NCI-H526 (cell line): ENCODE measurements at regions not wholly inside any gene's neighbourhood (a gene's known extent, or its start where the extent isn't known, plus 50 kb on each side); places are given as distances from the start of the nearest gene placed in this dataset.
"Not testable (repeated sequence)": the region's sequence is repeated elsewhere in the genome, so short reads cannot be mapped to it uniquely, and the experiment has no call there.

Source experiments
- DNase-seq, 2 experiments: peaks; one replicate each; lab custom pipeline; 2025; lab: John Stamatoyannopoulos, UW

DNA sequence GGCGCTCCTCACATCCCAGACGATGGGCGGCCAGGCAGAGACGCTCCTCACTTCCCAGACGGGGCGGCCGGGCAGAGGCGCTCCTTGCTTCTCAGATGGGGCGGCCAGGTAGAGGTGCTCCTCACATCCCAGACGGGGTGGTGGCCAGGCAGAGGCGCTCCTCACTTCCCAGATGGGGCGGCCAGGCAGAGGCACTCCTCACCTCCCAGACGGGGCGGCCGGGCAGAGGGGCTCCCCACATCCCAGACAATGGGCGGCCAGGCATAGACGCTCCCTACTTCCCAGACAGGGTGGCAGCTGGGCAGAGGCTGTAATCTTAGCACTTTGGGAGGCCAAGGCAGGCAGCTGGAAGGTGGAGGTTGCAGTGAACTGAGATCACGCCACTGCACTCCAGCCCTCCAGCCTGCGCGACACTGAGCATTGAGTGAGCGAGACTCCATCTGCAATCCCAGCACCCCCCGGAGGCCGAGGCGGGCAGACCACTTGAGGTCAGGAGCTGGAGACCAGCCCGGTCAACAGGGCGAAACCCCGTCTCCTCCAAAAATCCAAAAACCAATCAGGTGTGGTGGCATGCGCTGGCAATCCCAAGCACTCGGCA, 833.7 kb upstream of the RAG2 start:
- not testable (repeated sequence) for DNase-seq

DNA sequence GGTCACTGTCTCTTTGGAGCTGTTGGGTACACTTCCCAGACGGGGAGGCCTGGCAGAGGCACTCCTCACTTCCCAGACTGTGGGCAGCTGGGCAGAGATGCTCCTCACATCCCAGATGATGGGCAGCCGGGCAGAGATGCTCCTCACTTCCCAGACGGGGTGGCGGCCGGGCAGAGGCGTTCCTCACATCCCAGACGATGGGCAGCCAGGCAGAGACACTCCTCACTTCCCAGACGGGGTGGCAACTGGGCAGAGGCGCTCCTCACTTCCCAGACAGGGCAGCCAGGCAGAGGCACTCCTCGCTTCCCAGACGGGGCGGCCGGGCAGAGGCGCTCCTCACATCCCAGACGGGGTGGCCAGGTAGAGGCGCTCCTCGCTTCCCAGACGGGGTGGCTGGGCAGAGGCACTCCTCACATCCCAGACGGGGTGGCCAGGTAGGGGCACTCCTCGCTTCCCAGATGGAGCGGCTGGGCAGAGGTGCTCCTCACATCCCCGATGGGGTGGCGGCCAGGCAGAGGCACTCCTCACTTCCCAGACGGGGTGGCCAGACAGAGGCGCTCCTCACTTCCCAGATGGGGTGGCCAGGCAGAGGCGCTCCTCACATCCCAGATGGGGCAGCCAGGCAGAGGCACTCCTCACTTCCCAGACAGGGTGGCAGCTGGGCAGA, 833.1 kb upstream of the RAG2 start:
- not testable (repeated sequence) for DNase-seq

DNA sequence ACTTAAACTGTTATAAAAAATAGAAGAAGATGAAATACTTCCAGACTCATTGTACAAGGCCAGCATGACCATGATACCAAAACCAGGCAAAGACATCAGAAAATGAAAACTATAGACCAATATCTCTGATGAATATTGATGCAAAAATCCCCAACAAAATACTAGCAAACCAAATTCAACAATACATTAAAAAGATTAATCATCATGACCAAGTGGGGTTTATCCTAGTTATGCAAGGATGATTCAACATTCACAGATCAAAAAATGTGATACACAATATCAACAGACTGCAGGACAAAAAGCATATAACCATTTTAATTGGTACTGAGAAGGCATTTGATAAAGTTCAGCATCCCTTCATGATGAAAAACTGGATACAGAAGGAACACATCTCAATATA, 824.5 kb upstream of the RAG2 start:
- DNase-seq, result no peak

DNA sequence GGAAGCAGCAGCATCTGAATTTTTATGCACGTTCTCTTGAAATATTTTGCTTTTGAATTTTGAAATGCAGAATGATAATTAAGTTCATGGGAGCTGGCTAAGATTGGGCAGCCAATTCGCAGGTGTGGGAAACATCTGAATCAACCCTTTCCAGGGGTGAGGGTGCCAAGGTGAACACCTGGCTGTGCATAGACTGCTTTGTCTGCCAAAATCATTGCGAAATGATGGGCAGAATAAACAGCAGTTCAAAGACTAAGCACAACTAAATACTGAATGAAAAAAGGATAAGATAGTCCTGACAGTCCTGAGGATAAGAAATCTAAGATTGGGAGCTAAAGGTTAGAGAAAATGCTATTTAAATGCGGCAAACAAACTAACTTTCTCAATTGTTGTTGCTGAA, 813.3 kb upstream of the RAG2 start:
- no peak for DNase-seq

DNA sequence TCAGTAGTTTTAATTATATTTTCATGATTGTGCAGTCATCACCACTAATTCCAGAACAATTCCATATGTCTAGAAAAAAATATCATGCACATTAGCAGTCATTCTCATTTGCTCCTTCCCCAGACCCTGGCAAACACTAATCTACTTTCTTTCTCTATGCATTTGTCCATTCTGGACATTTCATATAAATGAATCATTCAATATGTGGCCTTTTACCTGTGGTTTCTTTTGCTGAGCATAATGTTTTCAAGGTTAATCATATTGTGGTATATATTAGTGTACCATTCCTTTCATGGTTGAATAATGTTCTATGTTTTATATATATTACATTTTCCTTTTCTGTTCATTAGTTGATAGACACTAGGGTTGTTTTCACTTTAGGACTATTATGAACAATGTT, 811.1 kb upstream of the RAG2 start:
- no peak for DNase-seq

DNA sequence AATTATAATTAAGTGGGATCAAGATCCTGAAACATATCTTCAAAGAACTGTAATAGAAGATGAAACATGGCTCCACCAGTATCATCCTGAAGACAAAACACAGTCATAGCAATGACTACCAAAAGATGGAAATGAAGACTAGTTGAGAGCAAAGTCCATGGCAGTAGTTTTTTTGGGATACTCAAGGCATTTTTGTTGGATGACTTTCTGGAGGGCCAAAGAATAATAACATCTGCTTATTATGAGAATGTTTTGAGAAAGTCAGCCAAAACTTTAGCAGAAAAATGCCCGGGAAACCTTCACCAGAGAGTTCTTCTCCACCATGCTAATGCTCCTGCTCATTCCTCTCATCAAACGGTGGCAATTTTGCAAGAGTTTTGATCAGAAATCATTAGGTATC, 809.4 kb upstream of the RAG2 start:
- no peak for DNase-seq

DNA sequence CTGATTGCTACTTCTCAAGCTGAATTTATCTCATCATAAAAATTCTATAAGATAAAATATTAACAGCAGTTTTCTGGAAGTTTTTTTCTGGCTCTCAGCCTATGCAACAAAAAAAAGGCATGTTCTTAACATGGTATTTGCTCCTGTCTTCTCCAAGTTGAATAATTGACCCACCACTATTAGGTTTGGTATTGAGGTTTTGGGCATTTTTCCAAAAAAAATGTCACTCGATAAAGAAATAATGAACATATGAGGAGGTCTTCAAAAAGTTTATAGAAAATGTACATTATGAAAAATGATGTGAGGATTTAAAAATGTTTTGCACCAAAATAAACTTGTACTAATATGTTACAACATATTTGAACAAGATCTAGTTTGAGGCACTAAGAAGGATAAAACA, 808.6 kb upstream of the RAG2 start:
- DNase-seq, result no peak

DNA sequence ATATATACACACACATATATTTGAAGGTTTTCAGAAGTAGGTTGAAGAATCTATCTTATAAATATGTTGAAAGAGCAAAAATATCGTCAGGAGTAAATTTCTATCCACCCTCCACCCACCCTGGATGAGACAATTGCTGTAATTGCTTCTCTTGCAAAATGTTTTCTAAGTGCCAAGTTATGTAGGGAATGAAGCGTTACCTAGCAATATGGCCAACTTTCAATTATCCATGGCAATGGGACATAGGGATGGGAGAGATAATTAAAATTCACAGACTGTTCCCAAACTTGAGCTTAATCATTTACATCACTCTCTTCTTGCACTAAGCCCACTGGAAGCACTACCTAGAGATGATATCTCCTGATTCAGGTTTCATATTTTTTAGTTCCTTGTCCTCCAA, 806.2 kb upstream of the RAG2 start:
- DNase-seq, result no peak

DNA sequence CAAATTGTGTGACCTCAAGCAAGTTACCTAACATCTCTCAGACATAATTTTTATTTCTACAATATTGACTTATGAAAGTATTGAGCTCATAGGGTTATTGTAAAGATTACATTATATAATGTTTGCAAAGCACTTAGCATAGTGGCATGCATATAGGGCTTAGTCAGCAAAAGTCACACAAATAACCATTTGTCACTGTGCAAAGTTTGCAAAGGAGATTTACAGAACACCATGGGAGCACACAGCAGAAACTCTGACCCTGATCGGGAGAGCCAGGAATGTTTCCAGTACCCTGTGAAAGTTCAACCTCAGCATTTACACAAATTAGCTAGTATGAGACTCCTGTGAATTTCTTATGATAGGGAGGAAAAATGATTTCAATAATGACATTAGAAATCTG, 804.6 kb upstream of the RAG2 start:
- no peak for DNase-seq

DNA sequence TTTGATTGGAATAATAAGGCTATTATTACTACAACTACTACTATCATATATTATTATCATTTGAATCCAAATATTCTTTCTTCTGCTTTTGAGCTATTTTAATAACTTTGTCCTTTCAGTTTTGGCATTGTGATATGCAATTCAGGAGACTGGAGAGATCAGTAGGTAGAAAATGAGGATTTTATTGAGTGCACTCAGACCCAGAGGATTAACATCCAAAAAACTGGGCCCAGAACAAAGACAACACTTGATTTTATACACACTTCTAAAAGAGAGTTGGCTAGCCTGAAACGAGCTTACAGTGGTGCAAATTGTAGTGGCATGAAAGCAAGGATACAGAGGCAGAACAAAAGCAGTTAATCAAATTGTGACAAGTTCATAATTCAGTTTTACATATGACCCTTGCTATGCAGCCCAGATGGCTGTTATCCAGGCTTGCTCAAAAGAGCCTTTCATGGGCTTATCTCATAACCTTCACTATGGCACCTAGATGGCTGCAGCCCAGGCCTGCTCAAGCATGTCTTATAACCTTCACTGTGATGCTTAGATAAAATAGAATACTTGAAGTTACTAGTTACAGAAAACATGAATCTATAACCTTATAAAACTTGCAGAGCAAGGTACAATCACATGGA, 796.3 kb upstream of the RAG2 start:
- DNase-seq, result no peak

DNA sequence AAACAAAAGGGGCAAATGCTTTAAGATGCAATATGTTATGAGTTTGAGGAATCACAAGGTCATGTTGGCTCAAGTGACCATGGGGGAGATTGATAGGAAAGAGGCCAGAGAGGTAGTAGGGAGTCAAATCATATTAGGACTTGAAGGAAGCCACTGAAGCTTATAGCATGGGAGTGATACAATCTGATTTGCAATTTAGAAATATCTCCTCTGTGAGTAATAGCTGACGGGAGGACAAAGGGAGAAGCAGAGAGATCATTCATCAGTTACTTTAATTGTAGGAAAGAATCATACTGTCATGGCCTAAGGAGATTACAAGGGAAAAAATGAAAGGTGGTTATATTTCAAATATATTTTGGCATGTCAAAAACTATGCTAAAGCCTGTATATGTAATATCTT, 793.6 kb upstream of the RAG2 start:
- DNase-seq, result no peak

DNA sequence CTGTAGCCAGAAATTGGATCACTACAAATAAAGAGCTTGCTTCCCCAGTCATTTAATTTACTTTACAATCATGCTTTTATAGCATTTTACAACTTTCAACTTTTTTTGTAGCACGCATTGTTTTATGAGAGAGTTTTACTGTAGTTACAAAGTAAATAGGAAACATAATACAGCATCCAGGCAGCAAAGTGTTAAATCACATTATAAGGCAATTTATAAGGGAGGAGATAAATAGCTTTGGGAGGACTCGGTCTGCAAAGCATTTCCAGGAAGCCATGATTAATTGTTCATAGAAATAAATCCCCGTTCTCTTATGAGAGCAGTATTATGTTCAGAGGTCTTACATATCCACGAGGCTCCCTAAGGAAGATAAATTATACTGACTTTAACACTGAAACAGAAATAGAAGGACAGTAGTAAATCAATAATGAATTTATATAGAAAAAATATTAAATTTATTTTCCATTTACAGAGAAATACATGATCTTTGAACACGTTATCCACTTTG, 792.6 kb upstream of the RAG2 start:
- DNase-seq, result no peak

DNA sequence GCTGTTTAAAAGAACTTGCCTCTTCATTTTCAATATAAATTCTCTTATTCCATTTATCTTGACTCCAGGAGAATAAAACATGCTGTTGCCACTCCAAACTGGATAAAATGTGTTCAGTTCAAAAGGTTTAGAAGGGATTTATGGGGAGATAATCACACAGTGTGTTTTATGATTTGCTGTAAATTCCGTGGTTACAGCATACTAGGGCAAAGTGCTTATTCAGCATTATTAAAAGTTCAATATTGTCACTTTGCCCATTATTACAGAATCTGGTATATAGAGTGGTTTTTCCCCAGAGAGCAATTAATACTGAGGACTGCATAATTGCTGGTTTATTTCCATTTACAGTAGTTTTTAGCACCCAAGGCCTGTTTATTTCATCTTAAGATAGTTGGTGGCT, 780.9 kb upstream of the RAG2 start:
- DNase-seq, result no peak

DNA sequence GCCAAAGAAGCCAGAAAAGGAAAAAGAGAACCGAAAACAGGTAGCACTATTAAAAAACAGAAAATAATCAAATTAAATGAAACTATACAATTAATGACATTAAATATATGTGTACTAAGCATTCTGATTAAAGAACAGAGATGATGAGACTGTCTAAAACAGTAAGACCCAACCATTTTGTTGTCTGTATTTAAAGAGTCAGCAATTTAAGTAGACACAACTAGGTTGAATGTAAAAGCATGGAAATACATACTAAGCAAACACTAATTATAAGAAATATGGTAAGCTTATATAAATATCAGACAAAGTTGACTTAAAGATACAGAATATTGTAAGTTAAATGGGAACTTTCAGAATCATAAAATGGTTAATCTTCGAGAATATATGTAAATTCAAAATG, 774.6 kb upstream of the RAG2 start:
- DNase-seq, result no peak

DNA sequence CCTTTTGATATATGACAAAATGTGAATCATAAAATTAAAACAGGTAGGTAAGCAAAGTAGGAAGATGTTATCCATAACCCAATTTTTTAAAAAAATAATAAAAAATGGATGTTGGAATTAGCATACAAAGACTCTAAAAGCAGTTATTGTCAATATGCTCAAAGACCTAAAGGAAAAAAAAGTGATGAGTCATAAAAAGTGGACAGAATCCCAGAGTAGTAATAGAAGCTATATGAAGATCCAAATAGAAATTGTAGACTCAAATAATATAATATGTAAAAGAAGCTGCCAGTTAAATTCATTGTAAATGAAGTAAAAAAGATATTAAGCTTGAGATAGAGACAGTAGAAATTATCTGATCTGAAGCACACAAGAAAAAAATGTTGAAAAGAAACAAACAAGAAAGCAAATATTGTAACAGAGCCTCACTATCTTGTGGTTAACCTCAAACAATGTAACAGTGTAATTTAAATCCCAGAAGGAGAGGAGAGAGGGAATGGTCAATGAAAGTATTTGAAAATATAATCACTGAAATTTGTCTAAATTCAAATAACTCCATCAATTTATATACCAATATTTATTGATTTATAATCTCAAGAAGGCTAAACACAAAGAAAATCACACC, 773.4 kb upstream of the RAG2 start:
- DNase-seq, result no peak

DNA sequence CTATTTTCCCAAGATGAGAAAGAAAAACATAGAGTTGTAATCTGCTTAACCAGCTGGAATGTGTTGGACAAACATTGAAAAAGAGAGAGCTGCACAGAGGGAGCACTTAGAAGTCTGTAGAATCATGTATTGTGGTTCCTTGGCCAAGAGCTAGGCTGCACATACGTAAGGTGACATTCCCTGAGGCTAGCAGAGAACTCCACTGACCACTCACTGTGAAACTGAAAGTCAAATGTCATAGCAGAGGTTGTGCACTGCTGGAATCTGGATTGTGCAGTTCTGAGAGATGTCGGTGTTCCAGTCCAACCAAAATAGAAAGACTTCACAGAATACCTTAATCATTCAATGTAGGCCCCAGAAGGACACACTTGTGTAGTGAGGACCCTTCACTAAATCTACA, 772.8 kb upstream of the RAG2 start:
- no peak for DNase-seq

DNA sequence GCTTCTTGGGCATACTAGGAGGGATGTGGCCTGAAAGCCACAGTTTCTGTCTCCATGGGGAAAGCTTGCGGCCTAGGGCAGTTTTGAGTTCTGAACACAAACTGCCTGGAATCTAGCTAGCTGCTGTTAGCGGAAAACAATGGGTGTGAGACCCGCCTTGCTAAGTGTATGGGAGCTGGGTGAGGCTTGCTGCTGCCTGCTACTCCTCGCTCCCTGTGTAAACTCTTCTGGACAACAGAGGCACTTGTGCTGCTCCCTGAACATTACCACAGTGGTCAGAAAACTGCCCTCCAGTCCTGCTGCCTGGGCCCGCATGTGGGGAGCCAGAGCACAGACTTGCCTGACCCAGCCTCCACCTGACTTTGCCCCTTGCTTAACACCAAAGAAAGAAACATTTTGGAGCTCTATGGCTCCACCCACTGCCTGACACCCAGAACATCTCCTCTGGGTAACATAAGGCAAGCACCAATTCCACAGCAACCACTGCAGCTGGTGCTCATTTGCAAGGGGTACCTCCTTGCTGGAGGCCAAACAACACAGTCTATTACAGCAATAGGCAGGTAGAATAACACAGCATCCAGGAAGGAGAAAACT, 766.3 kb upstream of the RAG2 start:
- DNase-seq, result peak in 1 of 2 experiments; percentile 2

DNA sequence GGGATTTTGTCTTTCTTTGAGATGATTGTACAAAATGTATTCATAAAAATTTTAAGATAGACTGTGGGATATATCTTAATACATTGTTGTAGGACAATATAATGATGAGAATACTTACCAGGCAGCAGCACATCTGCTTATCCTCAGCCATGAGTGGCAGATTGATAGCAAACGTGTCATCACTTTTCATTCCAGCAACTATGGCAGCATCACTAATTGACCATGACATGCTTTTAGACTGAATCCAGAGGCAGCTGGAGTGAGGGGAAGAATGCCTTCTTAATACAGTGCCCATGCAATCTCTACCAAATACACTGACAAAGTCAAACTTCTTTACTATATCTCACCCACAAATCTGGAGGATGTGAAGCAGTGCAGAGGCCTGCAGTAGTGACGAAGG, 755.2 kb upstream of the RAG2 start:
- no peak for DNase-seq

DNA sequence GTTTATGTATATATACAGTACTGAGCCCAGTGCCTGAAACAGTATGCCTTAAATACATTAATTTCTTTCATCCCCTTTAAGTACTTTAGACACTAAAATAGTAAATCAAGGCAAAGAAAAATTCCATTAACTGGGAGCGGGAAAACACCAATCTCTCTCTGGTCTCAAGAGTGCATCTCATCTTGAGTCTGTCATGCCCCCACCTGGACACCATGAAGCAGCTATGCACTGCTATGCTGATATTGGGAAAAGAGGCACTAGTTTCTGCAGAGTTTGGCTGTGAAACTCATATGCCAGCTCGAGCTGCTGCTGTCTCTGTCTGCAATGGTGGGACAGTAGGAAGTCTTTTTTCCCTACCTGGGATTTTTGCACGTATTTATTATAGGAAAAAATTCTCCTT, 754.4 kb upstream of the RAG2 start:
- DNase-seq, result no peak

DNA sequence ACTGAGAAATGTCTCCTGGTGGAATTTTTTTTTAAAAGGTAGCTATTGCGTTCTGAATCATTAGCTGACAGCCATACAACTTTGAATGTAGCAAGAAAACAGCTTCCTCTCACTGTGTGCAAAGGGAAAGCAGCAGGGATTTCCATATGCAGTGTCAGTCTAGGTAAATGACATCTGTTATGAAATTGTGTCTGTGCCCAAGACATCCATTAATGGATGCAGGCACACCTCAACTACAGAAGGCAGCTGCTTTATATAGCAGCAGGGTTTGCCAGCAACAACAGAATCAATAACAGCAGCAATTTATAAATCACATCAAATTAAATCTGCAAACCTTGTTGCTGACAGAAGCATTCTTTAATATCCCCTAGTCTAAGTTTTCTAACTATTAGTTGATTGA, 745.3 kb upstream of the RAG2 start:
- no peak for DNase-seq

DNA sequence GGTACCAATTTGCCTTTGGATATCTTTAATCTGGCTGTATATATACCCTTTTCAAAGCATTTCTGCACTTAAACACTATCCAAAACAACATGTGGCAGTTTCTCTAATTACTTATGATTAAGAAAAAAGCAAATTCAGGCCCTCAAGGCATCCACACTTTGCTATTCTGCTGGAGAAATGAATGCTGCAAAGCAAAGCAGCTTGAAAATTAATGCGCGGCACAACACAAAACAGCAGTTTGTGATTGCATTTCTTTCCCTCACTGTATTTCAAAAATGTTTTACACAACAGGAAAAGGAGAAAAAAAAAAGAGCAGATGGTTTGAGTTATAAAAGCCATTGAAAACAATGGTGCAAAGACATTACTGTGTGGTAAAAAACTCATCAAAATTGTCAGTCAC, 738.4 kb upstream of the RAG2 start:
- no peak for DNase-seq

DNA sequence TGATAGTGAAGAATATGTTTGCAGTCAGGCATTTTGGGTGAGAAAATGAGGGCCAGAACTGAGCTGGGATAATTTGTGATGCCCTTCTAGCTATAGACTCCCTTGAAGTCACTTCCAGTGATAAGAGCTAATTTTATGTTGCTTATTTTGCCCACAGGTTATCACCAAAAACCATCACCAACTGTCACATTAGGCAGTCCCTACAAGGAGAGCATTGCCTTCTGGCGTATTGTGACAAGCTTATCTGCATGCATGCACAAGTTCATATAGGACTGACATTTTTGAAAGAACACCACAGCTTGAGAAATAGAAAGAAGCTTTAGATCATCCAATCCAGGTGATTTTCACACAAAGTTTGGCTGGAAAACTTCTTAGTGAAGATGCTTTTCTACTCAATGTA, 735.3 kb upstream of the RAG2 start:
- DNase-seq, result no peak

DNA sequence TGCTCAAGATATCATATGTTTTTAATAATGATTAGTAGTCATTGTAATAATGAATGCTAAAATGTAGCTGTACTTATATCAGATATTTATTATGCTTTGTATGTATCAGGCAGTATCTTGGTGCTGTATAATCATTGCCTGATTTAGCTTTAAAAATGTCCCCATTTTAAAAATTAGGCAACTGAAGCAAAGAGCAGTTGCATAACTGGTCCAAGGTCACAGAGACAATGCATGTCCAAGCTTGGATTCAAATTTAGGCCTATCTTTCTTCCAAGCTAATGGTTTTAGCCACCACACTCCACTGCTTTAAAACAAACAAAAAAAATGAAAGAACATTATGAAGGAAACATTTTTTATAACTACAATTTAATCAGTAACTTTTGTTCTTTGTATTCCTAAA, 725.8 kb upstream of the RAG2 start:
- no peak for DNase-seq
